HEK293 (cell line): ENCODE measurements at regions not wholly inside any gene's neighbourhood (a gene's known extent, or its start where the extent isn't known, plus 50 kb on each side); places are given as distances from the start of the nearest gene placed in this dataset.

Source experiments
- CTCF ChIA-PET: fragments of 350-600 bp; formaldehyde crosslinking; extraction: SDS; loops from one replicate; lab custom pipeline; 2021; ENCODE audit warnings: antibody characterized with exemption; lab: Yijun Ruan, JAX
- POLR2A ChIA-PET: fragments of 300-600 bp; formaldehyde crosslinking; extraction: SDS; loops from one replicate; lab custom pipeline; 2020; ENCODE audit warnings: antibody characterized with exemption, inconsistent platforms; lab: Yijun Ruan, JAX
- H3K27ac ChIP-seq: fragments of 200-500 bp; sonication (Bioruptor generic); 2 replicates; pipeline ENCODE4 v1.5.1; 2014; ENCODE audit warnings: low read depth, low read length, control low read depth, inconsistent platforms; ENCODE audit errors: extremely low read depth
- H3K36me3 ChIP-seq, 2 experiments: fragments of 200-500 bp in 1 of 2; sonication (Bioruptor generic) in 1 of 2; 1 replicate in 1 of 2; 2 replicates in 1 of 2; pipeline ENCODE4 v1.5.1; 2014 to 2017; ENCODE audit warnings: inconsistent platforms in 2 of 2, low read length in 2 of 2; ENCODE audit not compliant: control insufficient read depth in 2 of 2, insufficient read depth in 1 of 2
- H3K4me1 ChIP-seq: fragments of 200-500 bp; sonication (Bioruptor generic); 2 replicates; pipeline ENCODE4 v1.5.1; 2014; ENCODE audit warnings: mild to moderate bottlenecking, low read length, inconsistent platforms; ENCODE audit not compliant: control insufficient read depth, insufficient read depth
- H3K4me3 ChIP-seq: 2 replicates; pipeline ENCODE4 v1.5.1; 2011; ENCODE audit warnings: low read depth, mild to moderate bottlenecking, control low read depth, low read length, moderate library complexity
- H3K9me3 ChIP-seq: fragments of 200-500 bp; sonication (Bioruptor generic); 2 replicates; pipeline ENCODE4 v1.5.1; 2014; ENCODE audit warnings: low read depth, low read length, inconsistent platforms; ENCODE audit not compliant: control insufficient read depth, insufficient read depth
- BCL11B ChIP-seq: fragments of 450-650 bp; formaldehyde crosslinking; IDR thresholded peaks from 2 replicates; pipeline ENCODE4 v1.5.1; 2016; ENCODE audit warnings: low read depth, missing biosample characterization, missing genetic modification characterization
- EGR2 ChIP-seq: fragments of 450-650 bp; formaldehyde crosslinking; IDR thresholded peaks from 2 replicates; pipeline ENCODE4 v1.5.1; 2016; ENCODE audit warnings: low read depth, missing biosample characterization, missing genetic modification characterization
- GLI2 ChIP-seq: fragments of 450-650 bp; formaldehyde crosslinking; IDR thresholded peaks from 2 replicates; pipeline ENCODE4; 2017; ENCODE audit warnings: missing biosample characterization, missing genetic modification characterization, low read depth, borderline replicate concordance
- KLF7 ChIP-seq: fragments of 450-650 bp; formaldehyde crosslinking; IDR thresholded peaks from 2 replicates; pipeline ENCODE4 v1.5.1; 2016; ENCODE audit warnings: missing biosample characterization, missing genetic modification characterization, borderline replicate concordance
- SCRT2 ChIP-seq: fragments of 450-650 bp; formaldehyde crosslinking; IDR thresholded peaks from 2 replicates; pipeline ENCODE4 v1.5.1; 2016; ENCODE audit warnings: missing biosample characterization, missing genetic modification characterization
- ZBTB49 ChIP-seq: fragments of 450-650 bp; formaldehyde crosslinking; IDR thresholded peaks from 2 replicates; pipeline ENCODE4 v1.5.1; 2016; ENCODE audit warnings: missing biosample characterization, missing genetic modification characterization, low read depth
- ZIC2 ChIP-seq: fragments of 450-650 bp; formaldehyde crosslinking; IDR thresholded peaks from 2 replicates; pipeline ENCODE4 v1.5.1; 2016; ENCODE audit warnings: missing biosample characterization, missing genetic modification characterization
- ZNF10 ChIP-seq: fragments of 450-650 bp; formaldehyde crosslinking; IDR thresholded peaks from 2 replicates; pipeline ENCODE4 v1.5.1; 2017; ENCODE audit warnings: missing biosample characterization, missing genetic modification characterization
- ZNF148 ChIP-seq: fragments of 450-650 bp; formaldehyde crosslinking; IDR thresholded peaks from 2 replicates; pipeline ENCODE4 v1.5.0; 2017; ENCODE audit warnings: missing biosample characterization, missing genetic modification characterization, borderline replicate concordance
- ZNF24 ChIP-seq: fragments of 450-650 bp; formaldehyde crosslinking; IDR thresholded peaks from 2 replicates; pipeline ENCODE4 v1.5.1; 2016; ENCODE audit warnings: missing biosample characterization, missing genetic modification characterization
- ZNF280D ChIP-seq: fragments of 450-650 bp; formaldehyde crosslinking; IDR thresholded peaks from 2 replicates; pipeline ENCODE4 v1.5.1; 2016; ENCODE audit warnings: missing biosample characterization, missing genetic modification characterization
- ZNF335 ChIP-seq: fragments of 450-650 bp; formaldehyde crosslinking; conservative IDR thresholded peaks from 2 replicates; pipeline ENCODE4 v1.5.1; 2016; ENCODE audit warnings: missing biosample characterization, missing genetic modification characterization
- ZNF350 ChIP-seq: fragments of 450-650 bp; formaldehyde crosslinking; IDR thresholded peaks from 2 replicates; pipeline ENCODE4 v1.5.0; 2017; ENCODE audit warnings: missing biosample characterization, mild to moderate bottlenecking, missing genetic modification characterization
- ZNF394 ChIP-seq: fragments of 450-650 bp; formaldehyde crosslinking; IDR thresholded peaks from 2 replicates; pipeline ENCODE4 v1.5.1; 2016; ENCODE audit warnings: missing biosample characterization, missing genetic modification characterization, mild to moderate bottlenecking, moderate library complexity, borderline replicate concordance
- ZNF529 ChIP-seq: fragments of 450-650 bp; formaldehyde crosslinking; IDR thresholded peaks from 2 replicates; pipeline ENCODE4 v1.5.1; 2017; ENCODE audit warnings: missing genetic modification characterization, missing biosample characterization; ENCODE audit not compliant: insufficient replicate concordance
- ZNF549 ChIP-seq: fragments of 450-650 bp; IDR thresholded peaks from 2 replicates; pipeline ENCODE4 v1.5.1; 2018; ENCODE audit warnings: missing biosample characterization, missing genetic modification characterization, mild to moderate bottlenecking, inconsistent platforms, moderate library complexity
- ZNF658 ChIP-seq: fragments of 450-650 bp; formaldehyde crosslinking; IDR thresholded peaks from 2 replicates; pipeline ENCODE4; 2016; ENCODE audit warnings: missing biosample characterization, missing genetic modification characterization
- ZNF747 ChIP-seq: fragments of 450-650 bp; formaldehyde crosslinking; IDR thresholded peaks from 2 replicates; pipeline ENCODE4 v1.5.1; 2016; ENCODE audit warnings: missing biosample characterization, missing genetic modification characterization
- TF ChIP-seq, protein P1 (sequence below): fragments of 450-650 bp; formaldehyde crosslinking; conservative IDR thresholded peaks from 2 replicates; pipeline ENCODE4 v1.5.1; 2016; ENCODE audit warnings: low read depth, missing biosample characterization, missing genetic modification characterization
- TF ChIP-seq, protein P2 (sequence below): fragments of 450-650 bp; formaldehyde crosslinking; IDR thresholded peaks from 2 replicates; pipeline ENCODE4 v1.5.1; 2016; ENCODE audit warnings: missing biosample characterization, missing genetic modification characterization
- TF ChIP-seq, protein P3 (sequence below): fragments of 450-650 bp; formaldehyde crosslinking; IDR thresholded peaks from 2 replicates; pipeline ENCODE4 v1.5.1; 2016; ENCODE audit warnings: missing biosample characterization, missing genetic modification characterization

DNA sequence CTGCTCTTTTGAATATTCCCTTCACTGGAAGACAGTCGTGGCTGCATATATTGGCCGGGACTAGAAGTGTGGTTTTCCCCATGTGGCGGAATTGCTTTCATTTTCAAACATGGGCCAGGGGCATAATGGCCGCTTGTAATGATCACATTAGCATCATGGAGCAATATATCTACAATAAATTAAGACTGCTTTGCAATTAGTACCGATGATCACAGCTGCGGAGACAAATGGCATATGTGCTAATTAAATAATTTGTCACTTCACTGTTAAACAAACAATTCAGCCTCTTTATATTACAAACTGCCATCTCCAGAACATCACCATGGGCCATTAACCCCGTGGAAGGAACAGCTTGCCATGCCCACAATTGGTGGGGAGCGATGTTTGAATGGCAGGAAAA is 68.2 kb upstream of the OLIG2 start:
- POLR2A ChIA-PET: no interaction called here
- no peaks in the 10 kb centered on the region for H3K9me3 ChIP-seq
- TF ChIP-seq ZNF549 (tag by site-specific recombination): no peak
- no peak for TF ChIP-seq ZNF24 (tag by site-specific recombination)
- TF ChIP-seq ZNF280D (tag by site-specific recombination): no peak
- TF ChIP-seq, protein P1, sequence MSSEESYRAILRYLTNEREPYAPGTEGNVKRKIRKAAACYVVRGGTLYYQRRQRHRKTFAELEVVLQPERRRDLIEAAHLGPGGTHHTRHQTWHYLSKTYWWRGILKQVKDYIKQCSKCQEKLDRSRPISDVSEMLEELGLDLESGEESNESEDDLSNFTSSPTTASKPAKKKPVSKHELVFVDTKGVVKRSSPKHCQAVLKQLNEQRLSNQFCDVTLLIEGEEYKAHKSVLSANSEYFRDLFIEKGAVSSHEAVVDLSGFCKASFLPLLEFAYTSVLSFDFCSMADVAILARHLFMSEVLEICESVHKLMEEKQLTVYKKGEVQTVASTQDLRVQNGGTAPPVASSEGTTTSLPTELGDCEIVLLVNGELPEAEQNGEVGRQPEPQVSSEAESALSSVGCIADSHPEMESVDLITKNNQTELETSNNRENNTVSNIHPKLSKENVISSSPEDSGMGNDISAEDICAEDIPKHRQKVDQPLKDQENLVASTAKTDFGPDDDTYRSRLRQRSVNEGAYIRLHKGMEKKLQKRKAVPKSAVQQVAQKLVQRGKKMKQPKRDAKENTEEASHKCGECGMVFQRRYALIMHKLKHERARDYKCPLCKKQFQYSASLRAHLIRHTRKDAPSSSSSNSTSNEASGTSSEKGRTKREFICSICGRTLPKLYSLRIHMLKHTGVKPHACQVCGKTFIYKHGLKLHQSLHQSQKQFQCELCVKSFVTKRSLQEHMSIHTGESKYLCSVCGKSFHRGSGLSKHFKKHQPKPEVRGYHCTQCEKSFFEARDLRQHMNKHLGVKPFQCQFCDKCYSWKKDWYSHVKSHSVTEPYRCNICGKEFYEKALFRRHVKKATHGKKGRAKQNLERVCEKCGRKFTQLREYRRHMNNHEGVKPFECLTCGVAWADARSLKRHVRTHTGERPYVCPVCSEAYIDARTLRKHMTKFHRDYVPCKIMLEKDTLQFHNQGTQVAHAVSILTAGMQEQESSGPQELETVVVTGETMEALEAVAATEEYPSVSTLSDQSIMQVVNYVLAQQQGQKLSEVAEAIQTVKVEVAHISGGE (tag by site-specific recombination): no peak
- no peak for TF ChIP-seq ZNF394 (tag by site-specific recombination)
- TF ChIP-seq, protein P2, sequence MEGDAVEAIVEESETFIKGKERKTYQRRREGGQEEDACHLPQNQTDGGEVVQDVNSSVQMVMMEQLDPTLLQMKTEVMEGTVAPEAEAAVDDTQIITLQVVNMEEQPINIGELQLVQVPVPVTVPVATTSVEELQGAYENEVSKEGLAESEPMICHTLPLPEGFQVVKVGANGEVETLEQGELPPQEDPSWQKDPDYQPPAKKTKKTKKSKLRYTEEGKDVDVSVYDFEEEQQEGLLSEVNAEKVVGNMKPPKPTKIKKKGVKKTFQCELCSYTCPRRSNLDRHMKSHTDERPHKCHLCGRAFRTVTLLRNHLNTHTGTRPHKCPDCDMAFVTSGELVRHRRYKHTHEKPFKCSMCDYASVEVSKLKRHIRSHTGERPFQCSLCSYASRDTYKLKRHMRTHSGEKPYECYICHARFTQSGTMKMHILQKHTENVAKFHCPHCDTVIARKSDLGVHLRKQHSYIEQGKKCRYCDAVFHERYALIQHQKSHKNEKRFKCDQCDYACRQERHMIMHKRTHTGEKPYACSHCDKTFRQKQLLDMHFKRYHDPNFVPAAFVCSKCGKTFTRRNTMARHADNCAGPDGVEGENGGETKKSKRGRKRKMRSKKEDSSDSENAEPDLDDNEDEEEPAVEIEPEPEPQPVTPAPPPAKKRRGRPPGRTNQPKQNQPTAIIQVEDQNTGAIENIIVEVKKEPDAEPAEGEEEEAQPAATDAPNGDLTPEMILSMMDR (tag by site-specific recombination): no peak
- TF ChIP-seq ZNF529: no peak
- TF ChIP-seq EGR2: no peak
- TF ChIP-seq, protein P3, sequence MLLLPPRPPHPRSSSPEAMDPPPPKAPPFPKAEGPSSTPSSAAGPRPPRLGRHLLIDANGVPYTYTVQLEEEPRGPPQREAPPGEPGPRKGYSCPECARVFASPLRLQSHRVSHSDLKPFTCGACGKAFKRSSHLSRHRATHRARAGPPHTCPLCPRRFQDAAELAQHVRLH (tag by site-specific recombination): no peak
- no peak for TF ChIP-seq BCL11B
- no peak for TF ChIP-seq ZIC2
- H3K4me3 ChIP-seq: no peak overlapping the region
- H3K36me3 ChIP-seq: no peaks in the 10 kb centered on the region
- CTCF ChIA-PET: interaction anchor here (1.3 to 1.7 kb wide), 2 partner anchors 17 to 170 kb away, joined by 5 to 8 read pairs; no protein-coding TSS in a partner anchor
- H3K4me1 ChIP-seq: no peaks in the 10 kb centered on the region
- no peak overlapping the region for H3K27ac ChIP-seq

GRCh38 chr21:32958288-32959002 is 67.3 kb upstream of the OLIG2 start:
- ChIA-PET POLR2A (no interaction called here), CTCF (interaction anchor here (1.3 to 1.7 kb wide), 2 partner anchors 18 to 169 kb away, joined by 5 to 8 read pairs; no protein-coding TSS in a partner anchor)
- Histone ChIP-seq H3K4me1 (no peaks in the 10 kb centered on the region), H3K27ac (no peak overlapping the region), H3K4me3 (no peak overlapping the region), H3K9me3 (no peaks in the 10 kb centered on the region), H3K36me3 (no peaks in the 10 kb centered on the region)
- TF ChIP-seq ZNF747 (tag by site-specific recombination) (no peak), ZNF148 (tag by site-specific recombination) (no peak), ZBTB49 (tag by site-specific recombination) (no peak), ZNF335 (tag by site-specific recombination) (no peak), GLI2 (tag by site-specific recombination) (no peak), SCRT2 (tag by site-specific recombination) (peak; percentile 95), ZNF10 (peak; percentile 92), KLF7 (no peak), ZNF350 (no peak), ZNF658 (tag by site-specific recombination) (no peak)
